NCI-H1436 treated with DMSO at 0.1 percent for 48 hours (cell line): ENCODE measurements at regions not wholly inside any gene's neighbourhood (a gene's known extent, or its start where the extent isn't known, plus 50 kb on each side); places are given as distances from the start of the nearest gene placed in this dataset.

Source experiments
- DNase-seq: peaks from one replicate; lab custom pipeline; 2025; lab: John Stamatoyannopoulos, UW

DNA sequence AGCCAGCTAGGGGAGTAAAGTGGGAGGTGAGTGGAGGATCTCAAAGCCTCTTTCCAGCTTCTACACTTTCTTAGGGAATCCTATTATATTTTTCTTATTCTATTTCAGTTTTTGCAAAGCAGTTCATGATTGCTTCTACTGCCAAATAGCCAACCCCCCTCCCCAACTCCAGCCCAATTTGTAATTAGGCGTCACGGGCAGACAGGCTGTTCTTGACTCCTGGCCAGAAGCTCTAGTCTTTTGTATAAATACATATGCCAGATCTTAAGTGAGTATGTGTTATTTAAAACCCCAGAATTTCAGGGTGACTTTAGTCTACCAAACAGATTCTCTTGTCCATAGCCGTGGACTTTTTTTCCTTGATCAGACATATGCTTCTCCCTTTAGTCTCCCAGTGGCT lies 255.2 kb downstream of the BUB3 start:
- no peak for DNase-seq

GRCh38 chr10:123409884-123410283 lies 255.7 kb downstream of the BUB3 start:
- no peak for DNase-seq

GRCh38 chr10:123413353-123413752 lies 252.8 kb upstream of the GPR26 start:
- no peak for DNase-seq

DNA sequence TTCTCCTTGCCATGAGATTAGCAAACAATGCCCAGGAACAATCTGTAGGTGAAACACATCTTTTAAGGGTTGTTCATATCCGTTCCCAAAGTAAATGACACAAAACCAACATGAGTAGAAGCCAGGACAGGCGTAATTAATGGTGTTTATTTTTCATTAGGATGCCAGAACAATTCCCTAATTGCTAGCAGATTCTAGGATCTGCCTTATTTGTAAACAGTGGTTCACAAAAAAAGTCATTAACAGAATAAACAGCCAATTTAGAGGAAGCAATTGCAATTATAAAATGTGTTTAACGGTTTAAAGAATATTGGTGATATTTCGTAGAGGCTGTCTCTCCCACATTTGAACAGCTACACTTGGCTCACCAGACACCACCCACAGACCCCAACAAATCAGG lies 250.6 kb upstream of the GPR26 start:
- DNase-seq, result no peak

DNA sequence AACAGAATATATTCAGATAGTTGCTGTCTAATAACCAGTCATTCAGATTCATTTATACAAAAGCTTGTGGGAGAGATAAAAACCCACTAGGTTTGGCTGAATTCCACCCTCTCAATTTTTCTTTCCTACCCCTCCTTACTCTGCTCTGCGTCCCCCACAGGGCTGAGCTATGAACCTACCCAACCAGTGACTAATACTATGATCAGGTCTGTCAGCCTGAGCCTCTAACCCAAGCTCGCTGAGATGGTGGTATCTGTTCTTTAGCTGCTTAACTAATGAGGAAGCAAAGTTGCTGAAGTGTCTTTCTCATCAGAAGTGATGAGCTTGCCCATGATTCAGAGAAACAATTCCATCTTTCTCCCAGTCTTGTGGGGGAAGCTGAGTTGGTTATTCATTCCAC lies 248.7 kb upstream of the GPR26 start:
- DNase-seq, result no peak

GRCh38 chr10:123421461-123421860 lies 244.7 kb upstream of the GPR26 start:
- DNase-seq, result no peak

DNA sequence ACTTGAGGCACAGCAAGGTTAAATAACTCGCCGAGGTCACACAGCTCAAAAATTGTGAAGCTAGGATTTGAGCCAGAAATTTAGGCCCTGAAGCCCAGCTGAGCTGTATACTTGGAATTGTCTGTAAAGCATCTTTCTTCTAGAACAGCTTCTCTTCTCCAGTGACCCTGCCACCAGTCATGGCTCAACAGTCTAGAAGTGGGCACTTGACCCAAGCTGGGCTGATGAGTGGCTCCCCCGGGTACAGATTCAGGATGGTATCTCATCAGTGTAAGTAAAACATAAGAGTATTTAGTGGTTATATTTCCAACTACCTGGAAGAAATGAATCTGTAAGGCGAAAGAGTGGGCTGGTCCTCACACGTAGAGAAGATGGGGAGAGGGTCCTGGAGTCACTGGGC lies 243.9 kb upstream of the GPR26 start:
- no peak for DNase-seq

DNA sequence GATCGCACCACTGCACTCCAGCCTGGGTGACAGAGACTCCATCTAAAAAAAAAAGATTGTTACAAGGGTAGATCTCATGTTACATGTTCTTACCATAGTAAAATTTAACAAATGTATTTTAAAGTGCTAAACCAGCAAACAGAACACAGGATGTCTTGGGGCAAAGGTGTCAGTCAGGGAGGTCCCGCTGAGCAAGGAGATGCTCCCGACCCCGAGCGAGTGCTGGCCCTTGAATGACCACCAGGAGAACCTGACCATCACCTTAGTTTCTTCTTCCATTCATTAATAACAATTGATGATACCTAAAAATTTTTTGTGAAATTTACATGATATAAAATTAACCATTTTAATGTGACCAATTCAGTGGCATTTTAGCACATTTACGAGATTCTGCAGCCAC lies 241.6 kb upstream of the GPR26 start:
- no peak for DNase-seq

GRCh38 chr10:123425680-123426079 lies 240.5 kb upstream of the GPR26 start:
- no peak for DNase-seq

GRCh38 chr10:123427165-123427786 lies 238.9 kb upstream of the GPR26 start:
- DNase-seq, result no peak

- no peak for DNase-seq
These were observed 237.8 kb upstream of the GPR26 start for GRCh38 chr10:123428391-123428790.

DNA sequence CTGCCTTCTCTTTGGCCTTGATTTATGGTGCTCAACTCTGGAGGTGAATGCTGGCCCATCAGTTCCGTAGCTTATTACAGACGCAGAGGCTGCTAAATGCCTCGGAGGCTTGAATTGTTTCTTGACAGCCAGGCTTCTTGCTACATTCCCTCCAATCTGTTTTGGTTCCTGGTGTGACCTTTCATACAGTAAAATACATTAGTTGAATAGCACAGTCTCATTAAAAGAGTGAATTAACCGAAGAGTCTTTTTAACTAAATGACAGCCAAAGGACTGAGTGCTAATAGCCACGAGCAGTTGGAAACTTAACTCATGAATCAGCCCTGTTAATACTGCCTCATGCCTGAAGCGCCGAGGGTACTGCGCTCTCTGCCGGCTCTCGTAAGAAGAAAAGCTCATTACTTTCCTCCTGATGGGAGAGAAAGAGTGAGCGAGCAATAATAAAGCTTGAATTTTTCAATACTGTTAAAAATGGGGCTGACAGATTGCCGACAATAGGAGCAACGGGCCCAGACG lies 236.4 kb upstream of the GPR26 start:
- peak; percentile 75 for DNase-seq

- no peak for DNase-seq
These were observed 232.6 kb upstream of the GPR26 start for GRCh38 chr10:123433539-123433938.

GRCh38 chr10:123434435-123435039 lies 231.6 kb upstream of the GPR26 start:
- no peak for DNase-seq

DNA sequence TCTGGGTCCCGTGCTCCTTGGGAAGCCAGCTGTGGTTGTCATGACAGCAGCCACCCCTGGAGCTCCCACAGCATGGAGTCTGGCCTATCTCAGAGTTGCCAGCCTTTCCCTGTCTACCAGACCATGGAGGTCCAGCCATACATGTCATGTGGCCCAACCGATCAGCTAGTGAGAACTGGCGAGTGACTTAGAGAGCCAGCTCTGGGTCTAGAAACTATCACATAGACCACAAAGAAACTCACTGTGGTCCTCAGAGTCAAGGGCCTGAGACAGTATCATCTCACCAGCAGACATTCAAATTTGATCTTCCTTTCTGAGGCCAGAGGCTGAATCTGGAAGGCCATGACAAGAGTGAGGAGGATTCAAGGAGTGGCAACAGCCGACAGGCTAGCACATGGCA lies 223.3 kb upstream of the GPR26 start:
- no peak for DNase-seq

GRCh38 chr10:123443924-123444323 lies 222.2 kb upstream of the GPR26 start:
- DNase-seq, result no peak

DNA sequence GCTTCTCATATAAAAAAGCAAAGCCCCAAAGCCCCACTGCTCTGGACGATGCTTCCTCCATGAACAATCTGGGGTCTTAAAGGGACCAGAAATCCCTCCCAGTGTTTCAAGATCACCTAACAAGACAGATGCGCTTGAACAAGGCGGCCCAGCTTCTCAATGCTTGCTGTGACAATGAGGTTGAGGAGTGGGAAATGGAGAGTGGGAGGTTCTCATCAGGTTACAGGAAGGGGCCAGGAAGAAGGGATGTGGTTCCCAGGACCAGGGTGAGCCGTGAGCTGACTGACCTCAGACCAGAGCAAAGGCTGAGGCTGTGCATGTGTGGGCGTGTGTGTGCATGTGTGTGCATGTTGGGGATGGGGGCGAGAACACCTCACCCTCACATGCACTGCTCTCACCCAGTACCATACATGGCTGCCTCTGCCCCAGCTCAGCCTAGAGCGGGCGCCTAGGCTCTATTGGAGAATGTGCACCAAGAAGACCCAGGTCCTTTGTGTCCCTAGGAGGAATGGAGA lies 220.8 kb upstream of the GPR26 start:
- DNase-seq, result no peak

- no peak for DNase-seq
These were observed 219.6 kb upstream of the GPR26 start for GRCh38 chr10:123446449-123447156.

GRCh38 chr10:123449234-123449962 lies 216.8 kb upstream of the GPR26 start:
- no peak for DNase-seq

DNA sequence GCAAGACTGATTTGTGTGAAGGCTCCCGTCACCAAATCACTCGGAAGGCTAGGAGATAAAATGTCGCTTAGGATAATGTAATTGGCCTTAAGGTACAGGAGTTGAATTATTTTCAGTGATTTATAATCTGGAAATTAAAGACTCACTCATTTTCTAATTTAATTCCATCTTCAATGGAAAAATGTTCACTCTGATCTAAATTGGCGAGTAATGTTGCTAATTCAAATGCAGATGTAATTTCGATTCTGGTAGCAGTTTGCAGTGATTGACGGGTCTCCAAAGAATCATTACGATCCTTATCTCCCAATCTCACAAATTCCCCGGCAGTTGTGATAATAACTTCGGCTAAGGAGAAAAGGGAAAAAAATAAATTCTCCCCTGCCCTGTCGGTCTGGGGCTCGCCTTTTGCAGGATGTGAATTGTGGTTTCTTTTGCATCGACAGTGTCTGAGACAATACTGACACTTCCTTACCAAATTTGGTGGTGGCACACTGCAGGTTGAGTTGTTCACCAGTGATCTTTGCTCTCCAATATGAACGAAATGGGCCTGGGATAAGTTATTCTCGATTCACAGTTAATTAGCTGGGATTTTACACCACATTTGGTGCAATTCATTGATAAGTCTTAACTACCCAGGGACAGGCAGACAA lies 215.1 kb upstream of the GPR26 start:
- DNase-seq, result no peak

DNA sequence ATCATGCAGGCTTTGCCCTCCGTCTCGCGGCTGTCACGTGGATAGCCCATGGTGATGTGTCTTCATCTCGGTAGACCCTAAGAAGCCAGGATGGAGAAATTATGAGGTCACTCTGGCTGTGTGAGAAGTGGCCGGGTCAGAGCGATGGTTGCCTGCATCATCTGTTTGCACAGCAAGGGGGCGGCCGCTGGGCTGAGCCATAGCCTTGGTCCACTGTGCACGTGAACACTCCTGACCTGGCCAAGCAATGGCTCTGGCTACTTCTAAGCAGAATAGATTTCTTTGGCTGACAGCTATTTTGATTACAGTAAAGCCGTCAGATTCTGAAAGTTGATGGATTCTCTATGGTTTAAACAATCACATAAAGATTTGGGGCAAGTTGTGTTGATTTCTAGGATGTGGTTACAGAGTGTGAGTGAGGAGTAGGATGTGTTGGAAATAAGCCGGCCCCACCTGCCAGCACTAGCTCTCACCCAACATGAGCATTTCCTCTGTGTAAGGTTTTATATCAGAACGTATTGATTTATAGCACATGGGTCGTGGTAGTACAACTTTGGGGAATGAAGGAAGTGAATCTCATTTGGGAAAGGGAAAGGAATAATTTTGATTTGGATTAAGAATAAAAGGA lies 214.4 kb upstream of the GPR26 start:
- DNase-seq, result no peak
